ENCODE measurements at regions not wholly inside any gene's neighbourhood (a gene's known extent, or its start where the extent isn't known, plus 50 kb on each side); places are given as distances from the start of the nearest gene placed in this dataset.

GRCh38 chr9:129400001-129400970 lies 220.6 kb downstream of the C9orf50 start:
- H3K4me1 ChIP-seq (ENCODE audit: insufficient read depth, low read length): peaks cover 9% of the 10 kb centered on the region
- no peaks in the 10 kb centered on the region for H3K36me3 ChIP-seq (ENCODE audit: insufficient read depth, low read depth, low read length)
- no peak overlapping the region for H3K27ac ChIP-seq (ENCODE audit: low read length)
- no peak overlapping the region for H3K4me3 ChIP-seq (ENCODE audit: low read length)
- H3K27me3 ChIP-seq (ENCODE audit: insufficient read depth, low read length): peaks cover 8% of the 10 kb centered on the region; the same call in 1 of the 2 replicates
- H3K9me3 ChIP-seq (ENCODE audit: insufficient read depth, low read depth, low read length): no peaks in the 10 kb centered on the region
- H3K9ac ChIP-seq (ENCODE audit: low read depth, low read length): no peak overlapping the region

DNA sequence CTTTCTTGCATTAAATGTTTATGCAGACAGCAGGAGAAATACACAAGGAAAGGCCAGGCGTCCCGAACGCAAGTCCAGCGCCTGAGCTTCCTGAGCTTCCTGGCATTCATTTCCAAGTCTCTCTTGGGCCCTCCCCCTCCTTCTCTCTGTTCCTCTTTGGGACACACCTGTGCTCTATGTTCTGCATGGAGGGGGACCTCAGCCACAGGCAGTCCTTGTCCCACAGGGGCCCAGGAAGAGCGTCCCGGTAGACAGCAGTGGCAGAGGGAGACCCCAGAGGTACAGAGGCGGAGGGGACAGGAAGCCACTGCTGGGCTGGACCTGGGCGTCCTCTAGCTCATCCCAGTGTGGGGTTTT lies 221.3 kb downstream of the C9orf50 start:
- H3K9me3 ChIP-seq (ENCODE audit: insufficient read depth, low read depth, low read length): no peaks in the 10 kb centered on the region
- no peaks in the 10 kb centered on the region for H3K36me3 ChIP-seq (ENCODE audit: insufficient read depth, low read depth, low read length)
- no peak overlapping the region for H3K9ac ChIP-seq (ENCODE audit: low read depth, low read length)
- no peak overlapping the region for H3K4me3 ChIP-seq (ENCODE audit: low read length)
- H3K27ac ChIP-seq (ENCODE audit: low read length): no peak overlapping the region
- peaks cover 7% of the 10 kb centered on the region; the same call in 1 of the 2 replicates for H3K4me1 ChIP-seq (ENCODE audit: insufficient read depth, low read length)
- H3K27me3 ChIP-seq (ENCODE audit: insufficient read depth, low read length): peaks cover 15% of the 10 kb centered on the region

DNA sequence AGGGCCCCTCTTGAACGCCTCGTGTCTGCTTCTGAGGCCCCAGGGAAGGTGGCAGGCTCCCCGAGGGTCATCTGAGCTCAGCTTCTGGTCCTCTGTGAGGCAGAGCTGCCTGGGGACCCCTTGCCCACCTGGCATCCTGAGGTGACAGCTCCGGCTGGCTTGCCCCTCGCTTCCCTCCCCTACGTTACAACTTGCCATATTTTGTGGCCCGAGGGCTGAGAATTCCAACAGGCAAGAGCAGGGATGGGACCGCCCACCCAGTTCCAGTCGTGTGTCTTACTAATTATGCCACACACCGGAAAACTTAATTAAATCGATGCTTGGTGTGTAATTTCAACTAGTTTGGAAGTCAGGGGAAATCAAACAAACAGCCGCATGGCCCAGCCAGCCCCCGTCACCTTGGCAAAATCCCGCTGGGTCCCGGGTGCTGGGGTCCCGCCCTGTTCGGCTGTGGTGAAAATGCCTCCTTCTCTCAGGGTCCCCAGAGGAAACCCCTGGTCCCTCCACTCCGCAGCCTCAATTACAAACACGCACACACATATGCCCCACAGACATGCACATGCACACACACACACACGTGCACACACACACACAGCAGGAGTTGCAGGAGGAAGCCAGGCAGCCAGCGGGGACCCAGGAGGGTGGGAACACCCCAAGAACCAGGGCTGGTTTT lies 221.0 kb upstream of the IER5L start:
- no peak overlapping the region for H3K4me3 ChIP-seq (ENCODE audit: low read length)
- no peaks in the 10 kb centered on the region for H3K9me3 ChIP-seq (ENCODE audit: insufficient read depth, low read depth, low read length)
- no peak overlapping the region for H3K9ac ChIP-seq (ENCODE audit: low read depth, low read length)
- H3K4me1 ChIP-seq (ENCODE audit: insufficient read depth, low read length): peaks cover 7% of the 10 kb centered on the region; the same call in 1 of the 2 replicates
- H3K27me3 ChIP-seq (ENCODE audit: insufficient read depth, low read length): peaks cover 15% of the 10 kb centered on the region
- no peaks in the 10 kb centered on the region for H3K36me3 ChIP-seq (ENCODE audit: insufficient read depth, low read depth, low read length)
- no peak overlapping the region for H3K27ac ChIP-seq (ENCODE audit: low read length)

- Histone ChIP-seq H3K4me1 (ENCODE audit: insufficient read depth, low read length) (0 out of 2 replicates have a peak, but pooled peaks cover 3% of the 10 kb centered on the region), H3K9ac (ENCODE audit: low read depth, low read length) (no peak overlapping the region), H3K36me3 (ENCODE audit: insufficient read depth, low read depth, low read length) (no peaks in the 10 kb centered on the region), H3K27me3 (ENCODE audit: insufficient read depth, low read length) (peaks cover 15% of the 10 kb centered on the region), H3K27ac (ENCODE audit: low read length) (no peak overlapping the region), H3K9me3 (ENCODE audit: insufficient read depth, low read depth, low read length) (no peaks in the 10 kb centered on the region), H3K4me3 (ENCODE audit: low read length) (no peak overlapping the region)
Observed at GRCh38 chr9:129398101-129398960, 220.3 kb upstream of the IER5L start.

DNA sequence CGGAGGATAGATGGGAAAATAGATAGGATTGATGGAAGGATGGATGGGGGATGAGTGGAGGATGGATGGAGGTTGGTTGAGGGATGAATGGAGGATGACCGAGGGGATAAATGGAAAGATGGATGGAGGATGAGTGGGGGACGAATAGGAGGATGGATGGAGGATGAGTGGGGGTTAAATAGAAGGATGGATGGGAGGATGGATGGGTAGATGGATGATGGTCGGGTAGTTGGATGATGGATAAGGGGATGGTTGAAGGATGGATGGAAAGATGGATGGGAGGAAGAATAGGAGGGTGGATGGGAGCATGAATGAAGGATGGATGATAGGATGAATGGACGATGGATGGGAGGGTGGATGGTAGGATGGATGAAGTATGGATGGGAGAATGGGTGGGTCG lies 219.3 kb upstream of the IER5L start:
- Histone ChIP-seq H3K9me3 (ENCODE audit: insufficient read depth, low read depth, low read length) (no peaks in the 10 kb centered on the region), H3K4me3 (ENCODE audit: low read length) (no peak overlapping the region), H3K36me3 (ENCODE audit: insufficient read depth, low read depth, low read length) (no peaks in the 10 kb centered on the region), H3K27me3 (ENCODE audit: insufficient read depth, low read length) (peaks cover 15% of the 10 kb centered on the region), H3K4me1 (ENCODE audit: insufficient read depth, low read length) (no peaks in the 10 kb centered on the region), H3K9ac (ENCODE audit: low read depth, low read length) (no peak overlapping the region), H3K27ac (ENCODE audit: low read length) (no peak overlapping the region)

DNA sequence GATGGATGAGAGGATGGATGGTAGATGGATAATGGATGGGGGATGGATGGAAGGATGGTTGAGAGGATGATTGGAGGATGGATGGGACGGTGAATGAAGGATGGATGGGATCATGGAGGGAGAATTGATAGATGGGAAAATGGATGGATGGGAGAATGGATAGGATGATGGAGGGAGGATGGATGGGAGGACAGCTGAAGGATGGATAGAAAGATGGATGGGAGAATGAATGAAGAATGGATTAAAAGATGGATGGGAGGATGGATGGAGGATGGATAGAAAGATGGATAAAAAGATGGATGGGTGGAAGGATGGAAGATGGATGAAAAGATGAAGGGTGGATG lies 218.3 kb upstream of the IER5L start:
- Histone ChIP-seq H3K9ac (ENCODE audit: low read depth, low read length) (no peak overlapping the region), H3K4me1 (ENCODE audit: insufficient read depth, low read length) (no peaks in the 10 kb centered on the region), H3K9me3 (ENCODE audit: insufficient read depth, low read depth, low read length) (no peaks in the 10 kb centered on the region), H3K36me3 (ENCODE audit: insufficient read depth, low read depth, low read length) (no peaks in the 10 kb centered on the region), H3K27me3 (ENCODE audit: insufficient read depth, low read length) (peaks cover 15% of the 10 kb centered on the region), H3K27ac (ENCODE audit: low read length) (no peak overlapping the region), H3K4me3 (ENCODE audit: low read length) (no peak overlapping the region)

DNA sequence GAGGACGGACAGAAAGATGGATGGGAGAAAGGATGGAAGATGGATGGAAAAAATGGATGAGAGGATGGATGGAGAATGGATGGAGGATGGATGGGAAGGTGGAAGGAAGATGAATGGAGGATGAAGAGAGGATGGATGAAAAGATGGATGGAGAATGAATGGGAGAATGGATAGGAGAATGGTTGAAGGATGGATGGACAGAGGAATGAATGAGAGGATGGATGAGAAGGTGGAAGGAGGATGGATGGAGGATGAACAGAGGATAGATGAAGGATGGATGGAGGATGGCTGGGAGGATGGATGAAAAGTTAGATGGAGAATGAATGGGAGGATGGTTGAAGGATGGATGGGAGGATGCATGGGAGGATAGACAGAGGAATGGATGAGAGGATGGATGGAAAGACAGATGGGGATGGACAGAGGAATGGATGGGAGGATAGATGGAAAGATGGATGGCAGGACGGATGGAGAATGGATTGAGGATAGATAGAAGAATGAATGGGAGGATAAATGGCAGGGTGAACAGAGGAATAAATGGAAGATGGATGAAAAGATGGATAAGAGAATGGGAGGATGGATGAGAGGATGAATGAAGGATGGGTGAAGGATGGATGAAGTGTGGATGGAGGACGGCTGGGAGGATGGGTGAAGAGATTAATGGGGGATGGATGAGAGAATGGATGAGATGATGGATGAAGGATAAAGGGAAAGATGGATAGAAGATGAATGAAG lies 217.7 kb upstream of the IER5L start:
- Histone ChIP-seq H3K4me1 (ENCODE audit: insufficient read depth, low read length) (no peaks in the 10 kb centered on the region), H3K9me3 (ENCODE audit: insufficient read depth, low read depth, low read length) (no peaks in the 10 kb centered on the region), H3K4me3 (ENCODE audit: low read length) (no peak overlapping the region), H3K27me3 (ENCODE audit: insufficient read depth, low read length) (peaks cover 15% of the 10 kb centered on the region), H3K9ac (ENCODE audit: low read depth, low read length) (no peak overlapping the region), H3K27ac (ENCODE audit: low read length) (no peak overlapping the region), H3K36me3 (ENCODE audit: insufficient read depth, low read depth, low read length) (no peaks in the 10 kb centered on the region)

DNA sequence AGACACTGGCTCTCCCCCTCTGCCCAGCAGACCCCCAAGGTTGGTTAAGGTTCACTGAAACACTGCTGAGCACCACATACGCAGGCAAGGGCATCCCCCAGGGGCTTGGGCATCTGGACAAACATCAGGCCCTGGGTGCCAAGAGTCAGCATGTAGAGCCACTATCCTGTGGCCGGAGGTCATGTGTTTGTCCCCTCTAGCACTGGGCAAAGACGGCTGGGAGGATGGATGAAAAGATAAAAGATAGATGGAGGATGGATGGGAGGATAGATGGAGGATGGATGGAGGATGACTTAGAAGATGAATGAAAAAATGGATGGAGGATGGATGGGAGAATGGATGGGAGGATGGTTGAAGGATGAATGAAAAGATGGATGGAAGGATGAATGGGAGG lies 216.8 kb upstream of the IER5L start:
- Histone ChIP-seq H3K27me3 (ENCODE audit: insufficient read depth, low read length) (peaks cover 15% of the 10 kb centered on the region), H3K4me1 (ENCODE audit: insufficient read depth, low read length) (no peaks in the 10 kb centered on the region), H3K36me3 (ENCODE audit: insufficient read depth, low read depth, low read length) (no peaks in the 10 kb centered on the region), H3K27ac (ENCODE audit: low read length) (no peak overlapping the region), H3K9me3 (ENCODE audit: insufficient read depth, low read depth, low read length) (no peaks in the 10 kb centered on the region), H3K4me3 (ENCODE audit: low read length) (no peak overlapping the region), H3K9ac (ENCODE audit: low read depth, low read length) (no peak overlapping the region)

GRCh38 chr9:129394061-129394885 lies 216.2 kb upstream of the IER5L start:
- no peak overlapping the region for H3K9ac ChIP-seq (ENCODE audit: low read depth, low read length)
- no peak overlapping the region for H3K4me3 ChIP-seq (ENCODE audit: low read length)
- H3K9me3 ChIP-seq (ENCODE audit: insufficient read depth, low read depth, low read length): no peaks in the 10 kb centered on the region
- H3K36me3 ChIP-seq (ENCODE audit: insufficient read depth, low read depth, low read length): no peaks in the 10 kb centered on the region
- no peaks in the 10 kb centered on the region for H3K4me1 ChIP-seq (ENCODE audit: insufficient read depth, low read length)
- no peak overlapping the region for H3K27ac ChIP-seq (ENCODE audit: low read length)
- H3K27me3 ChIP-seq (ENCODE audit: insufficient read depth, low read length): peaks cover 15% of the 10 kb centered on the region

DNA sequence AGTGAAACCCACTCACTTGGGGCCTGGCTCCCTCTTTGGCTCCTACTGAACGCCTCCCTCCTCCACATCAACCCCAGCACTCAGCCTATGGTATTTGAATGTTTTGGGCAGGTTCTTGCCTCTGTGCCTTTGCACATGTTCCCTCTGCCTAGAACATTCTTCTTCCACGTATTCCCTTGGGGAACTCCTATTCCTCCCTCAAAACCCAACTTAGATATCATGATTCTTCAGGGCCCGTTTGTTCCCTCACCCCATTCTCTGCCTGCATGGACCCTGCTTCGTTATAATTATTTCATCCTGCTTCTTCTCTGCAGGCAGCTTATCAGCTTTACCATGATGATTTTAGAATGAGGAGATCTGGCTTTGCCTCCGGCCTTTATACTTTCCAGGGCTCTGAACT lies 215.0 kb upstream of the IER5L start:
- Histone ChIP-seq H3K9ac (ENCODE audit: low read depth, low read length) (no peak overlapping the region), H3K27me3 (ENCODE audit: insufficient read depth, low read length) (peaks cover 15% of the 10 kb centered on the region), H3K9me3 (ENCODE audit: insufficient read depth, low read depth, low read length) (no peaks in the 10 kb centered on the region), H3K36me3 (ENCODE audit: insufficient read depth, low read depth, low read length) (no peaks in the 10 kb centered on the region), H3K4me3 (ENCODE audit: low read length) (no peak overlapping the region), H3K4me1 (ENCODE audit: insufficient read depth, low read length) (no peaks in the 10 kb centered on the region), H3K27ac (ENCODE audit: low read length) (no peak overlapping the region)
